ENCODE measurements at regions not wholly inside any gene's neighbourhood (a gene's known extent, or its start where the extent isn't known, plus 50 kb on each side); places are given as distances from the start of the nearest gene placed in this dataset.

DNA sequence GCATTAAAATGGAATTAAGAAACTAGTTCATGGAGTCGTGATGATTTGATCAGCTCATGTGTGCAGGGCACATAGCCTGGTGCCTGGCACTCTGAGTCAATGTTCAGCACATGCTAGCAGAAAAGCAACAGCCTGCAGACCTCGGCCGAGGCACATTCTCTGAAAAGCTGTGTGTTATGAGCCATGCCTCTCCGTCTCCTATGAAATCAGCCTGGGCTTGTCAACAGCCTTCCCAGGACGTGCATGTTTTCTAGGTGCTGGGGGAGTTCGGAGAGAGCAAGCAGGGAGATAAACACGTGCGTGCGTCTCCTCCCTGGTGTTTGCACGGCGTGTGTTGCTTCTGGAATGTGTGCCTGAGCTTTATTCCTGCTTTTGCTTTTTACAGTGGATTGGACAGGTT is 207.8 kb upstream of the KCNG1 start:
- no peak for ATAC-seq

DNA sequence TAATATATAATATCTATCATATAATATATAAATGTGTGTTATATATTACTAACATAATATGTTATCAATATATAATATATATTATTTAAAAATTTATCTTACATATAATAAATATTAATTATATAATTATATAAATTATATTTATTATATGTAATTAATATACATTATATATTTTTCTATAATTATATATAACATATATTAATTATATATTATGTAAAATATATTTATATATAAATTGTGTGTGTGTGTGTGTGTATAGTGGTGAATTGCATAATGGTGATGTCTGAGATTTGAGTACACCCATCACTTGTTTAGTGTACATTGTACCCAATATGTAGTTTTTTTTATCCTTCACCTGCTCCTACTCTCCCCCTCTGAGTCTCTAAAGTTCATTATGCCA is 205.9 kb upstream of the KCNG1 start:
- DNase-seq (ENCODE audit: missing footprints) (no peak), ATAC-seq (no peak)
- intact Hi-C loops (cut with DNase I) = no loop called here

More for the DNA sequence above, 207.8 kb upstream of the KCNG1 start:
- intact Hi-C loops (cut with DNase I) = no loop called here
- DNase-seq (ENCODE audit: missing footprints) = no peak

DNA sequence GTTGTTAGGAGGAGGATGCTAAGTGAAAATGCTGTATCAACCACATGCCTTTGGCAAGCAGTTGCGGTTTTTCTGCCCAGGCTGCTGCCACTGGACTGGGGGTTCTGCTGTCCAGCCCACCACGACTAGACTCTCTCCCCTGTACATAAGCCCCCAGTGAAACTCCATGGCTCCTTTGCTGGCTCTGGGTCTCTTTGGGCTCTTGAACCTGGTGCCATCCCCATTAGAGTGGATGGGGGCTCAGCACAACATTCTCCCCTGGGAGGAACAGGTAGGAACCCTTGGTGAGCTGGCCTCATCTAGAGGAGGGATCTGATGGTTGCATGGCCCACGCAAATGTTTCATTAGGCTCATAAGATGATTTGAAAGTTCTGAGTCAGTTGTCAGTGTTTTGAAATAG is 204.8 kb upstream of the KCNG1 start:
- no peak for ATAC-seq
- no peak for DNase-seq (ENCODE audit: missing footprints)
- intact Hi-C loops (cut with DNase I) = no loop called here

DNA sequence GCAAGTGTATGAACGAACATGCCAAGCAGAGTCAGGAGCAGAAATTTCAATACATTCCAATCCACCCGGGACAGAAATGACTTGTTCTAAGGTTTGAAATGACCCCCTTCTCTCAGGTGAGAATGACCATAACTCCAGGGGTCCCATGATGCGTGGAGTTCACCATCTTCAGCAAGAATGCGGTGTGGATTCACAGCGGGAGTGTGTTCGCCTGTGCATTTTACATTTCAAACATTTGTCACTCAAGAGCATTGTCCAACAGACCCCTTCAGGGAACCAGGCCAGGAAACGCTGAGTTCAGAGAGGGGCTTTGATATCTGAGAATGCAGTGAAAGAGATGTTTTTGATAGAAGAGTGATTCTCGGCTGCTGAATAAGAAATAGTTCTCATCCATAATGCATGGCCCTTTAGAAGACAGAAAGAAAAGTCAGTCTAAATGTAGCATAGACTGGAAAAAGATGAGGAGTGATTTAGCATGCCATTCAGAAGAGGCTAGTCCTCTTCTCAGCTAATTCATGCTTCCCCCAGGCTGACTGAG is 200.3 kb upstream of the KCNG1 start:
- DNase-seq (ENCODE audit: missing footprints) = no peak
- no peak for ATAC-seq
- intact Hi-C loops (cut with DNase I) = loop anchor here (5.0 kb wide), 1 partner anchor 84 kb away; no protein-coding TSS in a partner anchor

DNA sequence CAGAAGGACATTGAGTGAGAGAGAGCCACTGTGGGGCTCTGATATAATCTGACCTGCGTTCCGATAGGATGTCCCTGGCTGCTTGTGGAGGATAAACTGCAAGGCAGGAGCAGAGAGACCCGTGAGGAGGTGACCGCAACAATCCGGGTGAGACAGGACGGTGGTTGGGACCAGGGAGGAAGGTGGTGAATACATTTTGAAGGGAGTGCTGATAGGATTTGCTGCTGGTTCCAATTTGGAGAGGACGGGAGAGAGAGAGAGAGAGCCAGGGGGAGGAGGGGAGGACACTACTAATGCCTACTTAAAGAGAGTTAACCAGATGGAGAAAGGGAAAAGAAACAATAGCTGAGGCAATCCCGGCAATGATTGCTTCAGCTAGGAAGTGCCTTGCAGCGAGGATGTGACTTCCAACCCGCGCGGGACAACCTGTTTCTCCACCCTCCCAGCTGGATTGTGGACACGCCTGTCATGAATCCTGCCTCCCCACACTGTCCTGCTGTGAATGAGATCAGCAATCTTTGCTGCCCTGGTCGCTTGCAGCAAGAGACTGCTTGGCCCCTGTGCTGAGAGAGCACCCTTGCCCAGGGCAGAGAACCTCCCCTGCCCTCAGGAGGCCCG is 199.0 kb upstream of the KCNG1 start:
- DNase-seq (ENCODE audit: missing footprints) (no peak), ATAC-seq (no peak)
- intact Hi-C loops (cut with DNase I) = loop anchor here (5.0 kb wide), 1 partner anchor 85 kb away; no protein-coding TSS in a partner anchor

DNA sequence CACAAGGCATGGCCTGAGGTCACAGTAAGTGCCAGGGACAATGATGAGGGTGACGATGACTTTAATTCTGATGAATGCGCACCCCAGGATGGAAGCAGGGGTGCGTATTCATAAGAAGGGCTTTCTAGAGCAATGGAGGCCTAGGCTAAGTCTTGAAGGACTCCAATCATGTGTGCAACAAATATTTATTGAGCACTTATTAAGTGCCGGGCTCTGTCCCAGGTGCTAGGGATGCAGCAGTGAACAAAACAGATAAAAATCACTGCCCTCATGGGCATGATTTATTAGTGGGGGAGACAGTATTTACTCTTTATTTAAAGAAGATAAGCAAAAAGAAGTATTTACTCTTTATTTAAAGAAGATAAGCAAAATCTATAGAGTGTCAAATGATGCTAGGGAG is 198.2 kb upstream of the KCNG1 start:
- intact Hi-C loops (cut with DNase I) = loop anchor here (5.0 kb wide), 1 partner anchor 86 kb away; no protein-coding TSS in a partner anchor
- DNase-seq (ENCODE audit: missing footprints) (no peak), ATAC-seq (no peak)

DNA sequence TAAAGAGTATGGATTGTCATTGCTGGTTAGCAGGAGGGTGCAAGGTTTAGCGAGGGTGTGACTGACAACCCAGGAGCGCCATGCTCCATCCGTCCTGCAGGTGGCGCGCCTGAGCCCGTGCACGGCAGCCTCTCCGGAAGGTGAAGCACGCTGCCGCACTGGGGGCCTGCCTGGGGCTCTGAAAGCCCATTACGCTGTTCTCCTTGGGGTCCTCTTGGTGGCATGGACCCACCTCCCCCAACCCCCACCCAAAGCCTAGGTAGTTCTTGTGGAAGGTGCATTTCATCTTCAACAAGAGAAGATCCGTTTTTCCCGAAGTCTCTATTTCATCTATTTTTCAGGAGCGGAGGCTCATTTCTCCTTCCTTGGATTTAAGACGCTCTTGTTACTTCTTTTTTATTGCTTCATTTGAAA is 197.4 kb upstream of the KCNG1 start:
- intact Hi-C loops (cut with DNase I) = loop anchor here (5.0 kb wide), 1 partner anchor 87 kb away; no protein-coding TSS in a partner anchor
- DNase-seq (ENCODE audit: missing footprints) = no peak
- ATAC-seq = no peak

DNA sequence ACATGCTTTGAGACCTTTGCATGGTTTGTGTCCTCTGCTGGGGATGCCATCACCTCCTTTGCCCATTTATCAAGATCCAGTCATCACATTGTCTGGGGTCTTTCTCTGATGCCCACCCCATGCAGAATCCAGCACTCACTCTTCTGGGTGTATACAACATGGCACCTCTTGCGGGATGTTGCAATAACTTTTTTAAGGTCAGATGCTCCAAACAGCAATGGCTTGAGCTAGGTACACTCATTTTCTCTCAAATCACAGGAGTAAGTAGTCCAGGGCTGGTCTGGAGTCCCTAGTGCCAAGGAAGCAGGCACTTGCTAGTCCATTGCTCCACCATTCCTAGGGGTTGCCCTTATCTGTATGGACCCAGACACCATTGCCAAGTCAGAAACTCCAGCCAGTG is 196.6 kb upstream of the KCNG1 start:
- ATAC-seq = no peak
- intact Hi-C loops (cut with DNase I) = no loop called here
- DNase-seq (ENCODE audit: missing footprints) = no peak

DNA sequence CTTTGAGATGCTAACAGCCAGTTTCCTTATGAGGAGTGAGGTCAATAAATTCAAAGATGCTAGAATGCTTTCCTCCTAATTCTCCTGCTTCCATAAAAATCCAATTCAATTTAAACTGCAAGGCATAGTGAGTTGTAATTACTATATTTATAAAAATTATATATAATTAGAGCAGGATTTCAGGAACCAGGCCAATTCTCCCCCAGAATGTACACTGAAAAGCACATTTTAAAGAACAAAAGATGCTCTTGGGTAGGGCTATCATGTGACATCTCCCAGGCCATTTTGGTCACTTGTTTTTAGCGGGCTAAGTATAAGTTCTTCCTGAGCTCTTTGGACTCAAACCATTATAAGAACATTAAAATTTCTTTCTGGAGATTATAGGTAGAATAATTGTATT is 195.7 kb upstream of the KCNG1 start:
- DNase-seq (ENCODE audit: missing footprints) = no peak
- intact Hi-C loops (cut with DNase I) = no loop called here
- ATAC-seq = no peak

DNA sequence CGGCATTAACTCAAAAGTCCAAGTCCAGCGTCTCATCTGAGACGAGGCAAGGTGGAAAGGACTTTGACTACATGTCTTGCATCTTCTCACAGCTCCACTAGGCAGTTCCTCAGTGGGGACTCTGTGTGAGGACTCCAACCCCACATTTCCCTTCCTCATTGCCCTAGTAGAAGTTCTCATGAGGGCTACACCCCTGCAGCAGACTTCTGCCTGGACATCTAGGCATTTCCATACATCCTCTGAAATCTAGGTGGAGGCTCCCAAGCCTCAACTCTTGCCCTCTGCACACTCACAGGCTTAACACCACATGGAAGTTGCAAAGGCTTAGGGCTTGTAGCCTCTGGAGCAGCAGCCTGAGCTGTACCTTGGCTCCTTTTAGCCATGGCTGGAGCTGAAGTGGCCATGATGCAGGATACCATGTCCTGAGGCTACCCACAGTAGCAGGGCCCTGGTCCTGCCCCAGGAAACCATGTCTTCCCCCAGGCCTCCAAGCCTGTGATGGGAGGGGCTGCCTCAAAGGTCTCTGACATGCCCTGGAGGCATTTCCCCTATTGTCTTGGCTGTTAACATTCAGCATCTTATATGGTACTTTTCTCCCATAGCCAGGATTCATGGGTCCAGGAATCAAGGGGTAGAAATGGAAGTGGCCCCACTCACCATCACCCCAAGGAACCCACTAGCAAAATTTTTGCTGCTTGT is 194.6 kb upstream of the KCNG1 start:
- intact Hi-C loops (cut with DNase I) = no loop called here
- no peak for DNase-seq (ENCODE audit: missing footprints)
- no peak for ATAC-seq

DNA sequence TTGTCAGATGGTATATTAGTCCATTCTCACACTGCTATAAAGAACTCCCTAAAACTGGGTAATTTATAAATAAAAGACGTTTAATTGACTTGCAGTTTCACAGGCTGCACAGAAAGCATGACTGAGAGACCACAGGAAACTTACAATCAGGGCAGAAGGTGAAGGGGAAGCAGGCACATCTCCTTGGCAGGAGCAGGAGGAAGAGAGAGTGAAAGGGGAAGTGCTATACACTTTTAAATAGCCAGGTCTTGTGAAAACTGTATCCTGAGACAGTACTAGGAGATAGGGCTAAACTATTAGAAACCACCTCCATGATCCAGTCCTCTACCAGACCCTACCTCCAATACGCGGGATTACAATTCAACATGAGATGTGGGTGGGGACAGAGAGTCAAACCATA is 193.9 kb upstream of the KCNG1 start:
- ATAC-seq = no peak
- DNase-seq (ENCODE audit: missing footprints) = no peak
- intact Hi-C loops (cut with DNase I) = no loop called here

DNA sequence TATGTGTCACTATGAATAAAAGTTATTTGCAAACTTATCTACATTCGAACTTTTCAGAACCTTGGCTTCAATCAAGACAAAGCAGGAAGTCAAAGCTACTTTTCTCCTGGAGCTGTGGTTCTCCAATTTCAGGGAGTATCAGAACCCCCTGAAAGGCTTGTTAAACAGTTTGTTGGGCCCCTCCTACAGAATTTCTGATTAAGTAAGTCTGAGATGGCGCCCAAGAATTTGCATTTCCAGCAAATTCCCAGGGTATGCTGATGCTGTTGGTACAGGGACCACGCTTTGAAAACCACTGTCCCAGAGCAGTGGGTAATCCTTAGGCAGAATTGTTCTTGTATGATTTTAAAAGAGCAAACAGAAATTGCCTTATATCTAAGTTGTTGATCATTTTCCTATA is 189.9 kb upstream of the KCNG1 start:
- no peak for ATAC-seq
- intact Hi-C loops (cut with DNase I) = no loop called here
- no peak for DNase-seq (ENCODE audit: missing footprints)

DNA sequence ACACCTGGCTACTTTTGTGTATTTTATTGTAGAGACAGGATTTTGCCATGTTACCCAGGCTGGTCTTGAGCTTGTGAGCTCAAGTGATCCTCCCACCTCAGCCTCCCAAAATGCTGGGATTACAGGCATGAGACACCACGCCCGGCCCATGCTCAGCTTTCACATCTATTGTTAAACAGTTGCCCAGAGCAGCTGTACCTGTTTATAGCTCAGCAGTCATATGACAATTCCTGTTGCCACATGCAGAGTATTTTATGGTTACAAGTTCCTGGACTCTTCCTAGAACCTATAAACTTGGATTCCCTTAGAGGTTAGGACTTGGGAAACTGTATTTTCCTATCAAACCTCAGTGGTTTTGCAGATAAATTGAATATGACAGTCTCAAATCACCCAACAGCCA is 188.3 kb upstream of the KCNG1 start:
- DNase-seq (ENCODE audit: missing footprints) (no peak), ATAC-seq (no peak)
- intact Hi-C loops (cut with DNase I) = no loop called here

DNA sequence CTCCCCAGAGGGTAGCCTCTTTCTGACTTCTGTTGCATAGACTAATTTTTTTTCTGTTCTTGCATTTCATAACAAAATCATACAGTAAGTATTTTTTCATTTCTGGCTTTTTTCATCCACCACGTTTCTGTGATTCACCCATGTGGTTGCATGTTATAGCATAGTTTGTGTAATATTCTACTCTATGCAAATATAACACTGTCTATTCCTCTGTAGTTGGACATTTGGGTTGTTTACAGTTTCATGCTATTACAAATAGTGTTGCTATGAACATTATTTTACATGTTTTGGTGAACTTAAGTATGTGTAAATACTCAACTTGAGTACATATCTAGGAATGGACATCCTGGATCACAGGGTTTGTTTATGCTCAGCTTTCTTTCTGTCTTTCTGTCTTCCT is 187.2 kb upstream of the KCNG1 start:
- ATAC-seq = no peak
- intact Hi-C loops (cut with DNase I) = no loop called here
- no peak for DNase-seq (ENCODE audit: missing footprints)

DNA sequence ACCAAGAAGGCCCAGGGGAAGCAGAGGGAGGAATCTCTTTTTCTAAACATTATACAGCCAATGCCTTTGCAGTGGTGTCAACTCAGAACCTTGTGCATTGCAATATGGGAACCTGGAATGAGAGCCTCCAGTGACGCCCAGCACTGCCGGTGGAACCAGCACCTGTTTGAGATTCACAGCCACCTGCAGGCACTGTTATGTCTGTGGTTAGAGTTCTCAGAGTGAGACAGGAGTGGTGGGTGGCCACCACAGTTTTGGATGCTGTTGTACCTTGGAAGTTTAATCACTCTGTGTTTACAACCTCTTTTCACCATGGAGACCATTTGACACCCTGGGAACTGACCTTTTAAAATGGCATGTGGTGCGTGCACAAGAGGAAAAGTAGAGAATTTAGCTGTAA is 185.3 kb upstream of the KCNG1 start:
- no peak for ATAC-seq
- no peak for DNase-seq (ENCODE audit: missing footprints)
- intact Hi-C loops (cut with DNase I) = no loop called here

DNA sequence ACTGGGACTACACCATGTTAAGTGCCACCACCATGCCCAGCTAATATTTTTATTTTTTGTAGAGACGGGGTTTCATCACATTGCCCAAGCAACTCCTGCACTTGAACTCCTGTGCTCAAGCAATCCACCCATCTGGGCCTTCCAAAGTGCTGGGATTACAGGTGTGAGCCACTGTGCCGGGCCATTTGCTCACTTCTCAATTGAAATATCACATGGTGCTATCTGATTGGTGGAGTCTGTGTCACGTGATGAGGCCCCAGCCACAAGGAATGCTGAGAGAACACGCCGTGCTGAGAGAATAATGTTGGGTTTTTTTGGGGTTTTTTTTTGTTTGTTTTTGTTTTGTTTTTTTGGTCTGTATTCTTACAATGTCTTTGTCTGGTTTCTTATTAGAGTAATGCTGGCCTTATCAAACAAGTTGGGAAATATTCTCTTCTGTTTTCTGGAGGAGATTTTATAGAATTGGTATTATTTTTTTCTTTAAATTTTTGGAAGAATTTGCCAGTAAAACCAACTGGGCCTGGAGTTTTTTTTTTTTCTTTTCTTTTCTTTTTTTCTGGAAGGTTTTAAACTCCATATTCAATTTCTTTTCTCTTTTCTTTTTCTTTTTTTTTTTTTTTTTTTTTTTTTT is 183.2 kb upstream of the KCNG1 start:
- DNase-seq (ENCODE audit: missing footprints) (no peak), ATAC-seq (no peak)
- intact Hi-C loops (cut with DNase I) = no loop called here

DNA sequence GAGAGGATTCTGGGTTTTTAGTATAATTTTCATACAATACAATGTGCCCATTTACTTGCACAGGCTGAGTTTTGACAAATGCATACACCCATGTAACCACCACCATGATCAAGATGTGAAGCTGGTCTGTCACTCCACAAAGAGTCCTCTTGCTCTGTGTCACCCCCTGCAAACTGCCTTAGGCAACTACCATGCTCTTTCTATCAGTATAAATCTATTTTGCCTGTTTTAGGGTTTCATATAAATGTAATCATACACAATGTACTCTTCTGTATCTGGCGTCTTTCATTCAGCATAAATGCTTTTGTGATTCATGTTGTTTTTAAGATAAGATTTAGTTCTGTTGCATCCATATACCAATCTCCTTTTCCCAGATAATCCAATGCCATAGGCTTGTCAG is 181.9 kb upstream of the KCNG1 start:
- DNase-seq (ENCODE audit: missing footprints) (no peak), ATAC-seq (no peak)
- intact Hi-C loops (cut with DNase I) = no loop called here

DNA sequence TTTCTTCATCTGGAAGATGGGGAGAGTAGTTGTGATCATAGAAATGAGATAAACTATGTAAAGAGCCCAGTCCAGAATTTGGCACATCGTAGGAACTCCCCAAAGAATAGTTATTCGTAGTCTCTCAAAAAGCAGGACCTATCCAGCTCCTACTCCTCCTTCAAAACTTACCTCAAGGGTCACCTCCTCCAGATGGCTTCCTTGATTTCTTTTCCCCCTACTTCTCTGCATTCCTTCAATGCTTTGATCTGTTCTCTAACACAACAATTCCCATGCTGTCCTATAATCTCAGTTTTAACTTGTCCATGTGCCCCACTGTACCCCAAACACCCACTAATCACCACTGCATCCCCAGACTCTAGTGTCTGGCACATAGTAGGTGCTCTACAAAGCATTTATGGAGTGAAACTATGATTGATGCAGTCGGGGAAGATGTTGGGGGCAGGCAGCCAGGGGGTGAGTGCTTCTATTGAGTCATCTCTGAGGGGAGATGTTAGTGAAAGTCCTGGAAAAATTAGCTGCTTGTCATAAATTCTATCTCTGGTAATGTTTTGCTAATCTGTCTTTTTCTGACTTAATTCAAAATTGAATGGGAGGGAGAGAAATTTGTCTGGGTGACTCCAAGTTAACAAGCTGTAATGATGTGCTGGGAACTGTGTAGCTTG is 181.3 kb upstream of the KCNG1 start:
- intact Hi-C loops (cut with DNase I) = no loop called here
- no peak for ATAC-seq
- DNase-seq (ENCODE audit: missing footprints) = no peak

DNA sequence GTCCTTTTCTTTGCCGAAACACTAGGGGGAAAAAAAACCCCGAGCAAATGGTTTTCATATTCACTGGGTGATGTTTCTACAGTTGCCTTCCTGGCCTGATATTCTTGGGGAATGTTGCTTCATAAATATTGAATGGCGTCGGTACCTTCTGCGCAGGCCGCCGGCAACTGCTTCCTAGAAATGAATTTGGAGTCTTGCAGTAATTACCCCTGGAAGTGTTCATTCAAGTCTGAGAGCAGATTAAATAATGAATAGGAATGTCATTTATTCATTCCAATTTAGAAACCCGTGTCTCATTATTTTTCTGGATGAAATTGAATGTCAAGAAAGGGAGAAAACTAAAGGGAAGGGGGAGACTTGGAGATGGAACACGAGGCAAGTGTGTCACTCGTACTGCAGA is 179.4 kb upstream of the KCNG1 start:
- ATAC-seq = no peak
- DNase-seq (ENCODE audit: missing footprints) = no peak
- intact Hi-C loops (cut with DNase I) = no loop called here

DNA sequence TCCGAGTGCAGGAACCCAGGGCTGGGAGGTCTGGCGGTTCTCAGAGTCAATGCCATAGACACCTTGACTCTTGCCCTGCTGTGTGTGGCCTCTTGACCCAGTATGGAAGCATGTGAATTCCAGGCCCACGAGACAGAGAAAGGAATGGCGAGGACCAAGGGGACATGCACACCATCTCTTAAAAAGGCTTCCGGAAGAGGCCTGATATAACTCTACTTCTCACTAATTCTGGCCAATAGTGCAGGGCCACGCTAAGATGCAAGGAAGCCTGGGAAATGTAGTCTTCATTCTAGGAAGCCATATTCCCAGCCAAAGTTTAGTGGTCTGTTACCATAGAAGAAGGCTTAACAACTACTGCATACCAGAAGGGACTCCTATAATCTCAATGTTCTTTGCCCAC is 177.0 kb upstream of the KCNG1 start:
- intact Hi-C loops (cut with DNase I) = no loop called here
- ATAC-seq = no peak
- no peak for DNase-seq (ENCODE audit: missing footprints)

Data from Right ventricle myocardium inferior (tissue), 1 donor.